ENCODE measurements at regions not wholly inside any gene's neighbourhood (a gene's known extent, or its start where the extent isn't known, plus 50 kb on each side); places are given as distances from the start of the nearest gene placed in this dataset.

DNA sequence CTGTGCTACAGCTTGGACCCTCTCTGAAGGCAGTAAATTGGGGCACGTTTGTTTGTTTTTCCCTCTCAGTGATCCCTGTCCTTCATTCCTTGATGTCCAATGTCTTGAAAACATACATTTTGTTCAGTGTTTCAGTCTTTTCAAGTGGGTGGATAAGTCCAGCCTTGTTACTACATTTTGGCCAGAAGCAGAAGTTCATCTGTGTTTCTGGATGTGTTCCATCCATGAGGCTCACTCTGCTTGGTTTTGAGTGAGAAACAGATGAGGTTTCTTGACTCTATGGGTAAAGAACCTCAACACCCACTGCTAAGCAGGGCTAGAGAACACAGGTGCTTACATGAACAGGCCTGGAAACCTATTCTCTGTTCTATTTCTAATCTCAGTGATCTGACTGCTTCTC is 74.5 kb upstream of the RFX8 start:
- WGBS, 2 donors (ENCODE audit: low coverage in 1 of 2), result 50 to 70% methylated on average over 1 of the region's 1 CpG
- intact Hi-C loops (cut with DNase I; ENCODE audit: low total_unique reads), result no loop called here

DNA sequence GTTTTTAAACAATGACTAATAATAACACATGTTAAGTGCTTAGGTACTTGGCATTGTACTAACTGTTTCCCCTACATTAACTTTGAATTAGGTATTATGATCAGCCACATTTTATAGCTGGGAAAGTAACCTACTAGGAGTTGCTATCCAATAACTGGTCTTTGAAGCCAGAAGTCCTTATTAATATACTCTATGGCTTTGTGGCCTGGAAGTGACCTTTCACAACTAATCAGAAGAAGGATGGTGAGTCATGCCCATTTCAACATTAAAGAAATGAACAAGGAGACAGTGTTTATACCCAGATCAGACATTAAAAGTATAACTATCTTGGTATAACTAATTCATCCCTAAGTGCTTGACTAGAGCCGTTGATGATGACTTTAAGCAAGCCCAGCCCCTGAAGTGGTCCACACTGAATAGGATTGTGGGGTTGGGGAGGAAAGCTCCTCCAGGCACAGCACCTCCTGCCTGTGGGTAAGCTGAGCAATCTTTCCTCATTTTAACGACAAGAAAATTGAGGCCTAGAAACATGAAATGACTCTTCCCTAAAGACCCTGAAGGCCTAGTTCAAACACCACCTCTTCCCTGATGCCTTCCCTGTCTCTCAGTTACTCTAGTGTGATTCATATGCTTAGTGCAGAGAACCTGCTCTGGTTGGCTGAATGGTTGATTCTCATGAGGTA is 71.6 kb upstream of the RFX8 start:
- TF ChIP-seq EP300 (IDR thresholded peaks at IDR 0.05; ENCODE audit: low read depth), result no peak
- TF ChIP-seq POLR2A (IDR thresholded peaks at IDR 0.05), result no peak
- TF ChIP-seq, protein P1, sequence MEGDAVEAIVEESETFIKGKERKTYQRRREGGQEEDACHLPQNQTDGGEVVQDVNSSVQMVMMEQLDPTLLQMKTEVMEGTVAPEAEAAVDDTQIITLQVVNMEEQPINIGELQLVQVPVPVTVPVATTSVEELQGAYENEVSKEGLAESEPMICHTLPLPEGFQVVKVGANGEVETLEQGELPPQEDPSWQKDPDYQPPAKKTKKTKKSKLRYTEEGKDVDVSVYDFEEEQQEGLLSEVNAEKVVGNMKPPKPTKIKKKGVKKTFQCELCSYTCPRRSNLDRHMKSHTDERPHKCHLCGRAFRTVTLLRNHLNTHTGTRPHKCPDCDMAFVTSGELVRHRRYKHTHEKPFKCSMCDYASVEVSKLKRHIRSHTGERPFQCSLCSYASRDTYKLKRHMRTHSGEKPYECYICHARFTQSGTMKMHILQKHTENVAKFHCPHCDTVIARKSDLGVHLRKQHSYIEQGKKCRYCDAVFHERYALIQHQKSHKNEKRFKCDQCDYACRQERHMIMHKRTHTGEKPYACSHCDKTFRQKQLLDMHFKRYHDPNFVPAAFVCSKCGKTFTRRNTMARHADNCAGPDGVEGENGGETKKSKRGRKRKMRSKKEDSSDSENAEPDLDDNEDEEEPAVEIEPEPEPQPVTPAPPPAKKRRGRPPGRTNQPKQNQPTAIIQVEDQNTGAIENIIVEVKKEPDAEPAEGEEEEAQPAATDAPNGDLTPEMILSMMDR (IDR thresholded peaks at IDR 0.05), result no peak
- TF ChIP-seq POLR2AphosphoS5 (IDR thresholded peaks at IDR 0.05), result no peak
- in situ Hi-C loops (cut with MboI; ENCODE audit: low pct_ligation_motif_present in 1 of 4, low pct_unique_long_range_greater_than_20kb in 1 of 4, low sequenced_read_pairs in 3 of 4), result no loop called here
- no peaks in the 10 kb centered on the region for H3K27me3 ChIP-seq

More for the DNA sequence above, 74.5 kb upstream of the RFX8 start:
- no peaks in the 10 kb centered on the region for H3K4me1 ChIP-seq
- TF ChIP-seq EP300 (IDR thresholded peaks at IDR 0.05; ENCODE audit: low read depth), result no peak
- TF ChIP-seq, protein P1 (IDR thresholded peaks at IDR 0.05), result no peak
- H3K4me3 ChIP-seq, result no peak overlapping the region
- no peak for DNase-seq
- H3K9me3 ChIP-seq, result no peaks in the 10 kb centered on the region
- in situ Hi-C loops (cut with MboI; ENCODE audit: low pct_ligation_motif_present in 1 of 4, low pct_unique_long_range_greater_than_20kb in 1 of 4, low sequenced_read_pairs in 3 of 4), result no loop called here
- H3K27me3 ChIP-seq, result no peaks in the 10 kb centered on the region
- H3K27ac ChIP-seq, result no peak overlapping the region
- H3K36me3 ChIP-seq, result no peaks in the 10 kb centered on the region

DNA sequence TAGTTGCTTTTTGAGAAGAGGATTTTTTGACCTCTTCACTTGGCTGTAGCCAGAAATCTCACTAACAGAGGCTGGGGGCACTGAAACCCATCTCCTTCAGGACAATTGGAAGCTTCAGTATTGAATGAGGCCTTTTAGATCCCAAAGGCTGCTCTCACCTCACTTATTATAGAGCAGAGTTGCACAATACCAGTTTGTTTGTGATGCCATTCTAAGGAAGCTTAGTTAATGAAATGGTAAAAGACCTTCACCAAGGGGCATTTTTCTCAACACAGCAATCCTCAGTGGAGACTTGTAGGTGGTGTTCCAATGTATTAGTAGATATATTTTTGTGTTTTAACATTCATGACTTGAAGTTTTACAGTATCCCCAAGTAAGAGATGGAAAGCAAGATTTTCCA is 71.0 kb upstream of the RFX8 start:
- intact Hi-C loops (cut with DNase I; ENCODE audit: low total_unique reads), result no loop called here
- no peaks in the 10 kb centered on the region for H3K36me3 ChIP-seq
- H3K27ac ChIP-seq, result no peak overlapping the region

More for the DNA sequence above, 71.6 kb upstream of the RFX8 start:
- Histone ChIP-seq H3K36me3 (no peaks in the 10 kb centered on the region), H3K27ac (no peak overlapping the region), H3K9me3 (no peaks in the 10 kb centered on the region), H3K4me3 (no peak overlapping the region), H3K4me1 (no peaks in the 10 kb centered on the region)
- intact Hi-C loops (cut with DNase I; ENCODE audit: low total_unique reads), result no loop called here
- no peak for DNase-seq
- WGBS, 2 donors (ENCODE audit: low coverage in 1 of 2), result 66 to 90% methylated on average over 2 of the region's 2 CpGs

DNA sequence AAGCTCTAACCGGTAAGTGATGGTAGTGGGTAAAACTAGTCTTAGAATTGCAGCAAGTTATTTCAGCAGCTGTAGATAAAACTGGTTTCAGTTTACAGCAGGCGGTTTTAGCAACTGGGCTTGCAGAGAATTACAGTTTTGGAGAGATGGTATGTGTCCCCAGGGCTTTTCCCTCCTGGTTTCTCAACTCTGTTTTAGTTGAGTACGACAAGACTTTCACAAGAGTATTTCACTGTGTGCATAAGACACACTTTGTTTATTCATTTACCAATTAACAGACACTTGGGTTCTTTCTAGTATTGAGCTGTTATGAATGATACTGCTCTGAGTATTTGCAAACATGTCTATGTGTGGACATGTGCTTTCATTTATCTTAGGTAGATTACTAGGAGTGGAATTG is 65.6 kb upstream of the RFX8 start:
- TF ChIP-seq EP300 (IDR thresholded peaks at IDR 0.05; ENCODE audit: low read depth), result no peak
- TF ChIP-seq POLR2A (IDR thresholded peaks at IDR 0.05), result no peak
- TF ChIP-seq POLR2AphosphoS5 (IDR thresholded peaks at IDR 0.05), result no peak
- TF ChIP-seq, protein P1 (IDR thresholded peaks at IDR 0.05), result no peak
- in situ Hi-C loops (cut with MboI; ENCODE audit: low pct_ligation_motif_present in 1 of 4, low pct_unique_long_range_greater_than_20kb in 1 of 4, low sequenced_read_pairs in 3 of 4) (no loop called here), intact Hi-C loops (cut with DNase I; ENCODE audit: low total_unique reads) (no loop called here)
- H3K9me3 ChIP-seq, result no peaks in the 10 kb centered on the region
- H3K4me3 ChIP-seq, result no peak overlapping the region
- no peak overlapping the region for H3K27ac ChIP-seq
- WGBS, 2 donors (ENCODE audit: low coverage in 1 of 2), result 77 to 86% methylated on average over 3 of the region's 3 CpGs
- no peaks in the 10 kb centered on the region for H3K27me3 ChIP-seq
- DNase-seq, result no peak
- no peaks in the 10 kb centered on the region for H3K4me1 ChIP-seq
- no peaks in the 10 kb centered on the region for H3K36me3 ChIP-seq

More for the DNA sequence above, 71.0 kb upstream of the RFX8 start:
- Histone ChIP-seq H3K4me3 (no peak overlapping the region), H3K9me3 (no peaks in the 10 kb centered on the region), H3K27me3 (no peaks in the 10 kb centered on the region), H3K4me1 (no peaks in the 10 kb centered on the region)
- DNase-seq, result no peak
- in situ Hi-C loops (cut with MboI; ENCODE audit: low pct_ligation_motif_present in 1 of 4, low pct_unique_long_range_greater_than_20kb in 1 of 4, low sequenced_read_pairs in 3 of 4), result no loop called here
- TF ChIP-seq EP300 (IDR thresholded peaks at IDR 0.05; ENCODE audit: low read depth) (no peak), POLR2AphosphoS5 (IDR thresholded peaks at IDR 0.05) (no peak), POLR2A (IDR thresholded peaks at IDR 0.05) (no peak)
- TF ChIP-seq, protein P1 (IDR thresholded peaks at IDR 0.05), result no peak

Measured in transverse colon (tissue), 4 donors.